VCaP (cell line): ENCODE measurements at regions not wholly inside any gene's neighbourhood (a gene's known extent, or its start where the extent isn't known, plus 50 kb on each side); places are given as distances from the start of the nearest gene placed in this dataset.
"Not testable (repeated sequence)": the region's sequence is repeated elsewhere in the genome, so short reads cannot be mapped to it uniquely, and the experiment has no call there.

ENCODE experiments used
- H3K27ac ChIP-seq: fragments of 450-650 bp; 2 replicates; pipeline ENCODE4 v1.5.1; 2017
- TF ChIP-seq, protein P1 (sequence below): fragments of 450-650 bp; conservative IDR thresholded peaks from 2 replicates; pipeline ENCODE4 v1.5.1; 2017; ENCODE audit warnings: mild to moderate bottlenecking, moderate library complexity

DNA sequence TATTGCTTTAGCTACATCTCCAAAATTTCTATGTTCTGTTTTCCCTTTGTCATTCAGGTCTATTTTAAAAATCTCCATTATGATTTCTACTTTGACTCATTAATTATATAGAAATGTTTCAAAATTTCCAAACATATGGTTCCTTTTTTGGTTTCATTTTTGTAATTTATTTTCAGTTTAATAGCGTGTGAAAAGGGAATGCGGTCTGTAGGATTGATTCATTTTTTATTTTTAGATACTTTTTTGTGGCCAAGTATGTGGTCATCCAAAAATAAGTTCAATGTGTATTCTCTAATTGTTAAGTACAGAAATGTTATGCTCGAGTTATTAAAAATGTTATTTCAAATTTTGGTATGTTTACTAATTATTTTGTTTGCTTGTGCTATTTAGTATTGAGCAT lies 72.5 kb upstream of the ANKRD1 start:
- no peak overlapping the region for H3K27ac ChIP-seq
- TF ChIP-seq, protein P1, sequence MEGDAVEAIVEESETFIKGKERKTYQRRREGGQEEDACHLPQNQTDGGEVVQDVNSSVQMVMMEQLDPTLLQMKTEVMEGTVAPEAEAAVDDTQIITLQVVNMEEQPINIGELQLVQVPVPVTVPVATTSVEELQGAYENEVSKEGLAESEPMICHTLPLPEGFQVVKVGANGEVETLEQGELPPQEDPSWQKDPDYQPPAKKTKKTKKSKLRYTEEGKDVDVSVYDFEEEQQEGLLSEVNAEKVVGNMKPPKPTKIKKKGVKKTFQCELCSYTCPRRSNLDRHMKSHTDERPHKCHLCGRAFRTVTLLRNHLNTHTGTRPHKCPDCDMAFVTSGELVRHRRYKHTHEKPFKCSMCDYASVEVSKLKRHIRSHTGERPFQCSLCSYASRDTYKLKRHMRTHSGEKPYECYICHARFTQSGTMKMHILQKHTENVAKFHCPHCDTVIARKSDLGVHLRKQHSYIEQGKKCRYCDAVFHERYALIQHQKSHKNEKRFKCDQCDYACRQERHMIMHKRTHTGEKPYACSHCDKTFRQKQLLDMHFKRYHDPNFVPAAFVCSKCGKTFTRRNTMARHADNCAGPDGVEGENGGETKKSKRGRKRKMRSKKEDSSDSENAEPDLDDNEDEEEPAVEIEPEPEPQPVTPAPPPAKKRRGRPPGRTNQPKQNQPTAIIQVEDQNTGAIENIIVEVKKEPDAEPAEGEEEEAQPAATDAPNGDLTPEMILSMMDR, result no peak

DNA sequence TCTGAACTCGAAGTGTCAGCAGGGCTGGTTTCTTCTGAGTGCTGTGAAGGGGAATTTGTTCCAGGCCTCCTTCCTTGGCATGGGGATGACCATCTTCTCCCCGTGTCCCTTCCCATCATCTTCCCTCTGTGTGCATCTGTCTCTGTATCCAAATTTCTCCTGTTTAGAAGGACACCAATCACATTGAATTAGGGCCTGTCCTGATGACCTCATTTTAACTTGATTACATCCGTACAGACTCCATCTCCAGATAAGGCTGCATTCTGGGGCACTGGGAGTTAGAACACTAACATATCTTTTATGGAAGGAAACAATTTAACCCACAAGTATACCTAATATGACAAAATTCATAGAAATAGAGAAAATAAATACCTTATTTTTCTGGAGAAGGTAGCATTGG lies 76.8 kb upstream of the ANKRD1 start:
- no peak overlapping the region for H3K27ac ChIP-seq
- TF ChIP-seq, protein P1, result no peak

DNA sequence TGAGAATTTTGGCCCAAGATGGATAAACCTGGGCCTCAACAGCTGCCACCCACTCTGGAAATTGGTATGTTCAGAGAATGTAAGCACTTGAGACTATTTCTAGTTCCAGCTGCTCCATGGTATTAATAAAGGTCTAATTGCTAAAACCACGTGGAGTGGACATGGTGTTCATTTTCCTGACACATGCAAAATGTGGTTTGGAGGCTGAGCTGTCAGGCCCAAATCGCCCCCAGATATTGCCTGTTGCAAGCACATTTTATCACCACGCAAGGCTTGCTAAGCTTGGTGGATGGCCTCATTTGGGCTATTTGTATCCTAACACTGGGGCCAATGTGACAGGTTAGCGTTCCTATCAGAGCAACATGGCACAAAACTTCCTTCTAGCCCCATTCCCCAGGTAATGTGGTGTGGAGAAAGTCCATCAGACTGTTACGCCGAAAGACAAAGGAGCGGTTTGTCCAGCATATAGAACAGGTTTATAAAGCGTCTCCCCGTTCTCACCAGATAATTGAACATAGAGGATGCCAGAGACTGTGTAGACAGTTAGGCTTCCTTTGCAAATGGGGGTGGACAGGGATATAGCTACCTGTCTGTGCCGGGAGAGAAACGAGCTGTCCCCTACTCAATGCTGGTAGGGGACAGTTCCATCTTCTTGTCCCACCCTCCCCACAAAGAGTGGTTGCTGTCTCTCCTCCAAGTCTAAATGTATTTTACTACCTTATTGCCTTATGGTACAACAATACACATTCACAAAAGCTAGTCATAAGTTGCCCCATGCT lies 78.0 kb upstream of the ANKRD1 start:
- TF ChIP-seq, protein P1, result no peak
- H3K27ac ChIP-seq, result no peak overlapping the region

DNA sequence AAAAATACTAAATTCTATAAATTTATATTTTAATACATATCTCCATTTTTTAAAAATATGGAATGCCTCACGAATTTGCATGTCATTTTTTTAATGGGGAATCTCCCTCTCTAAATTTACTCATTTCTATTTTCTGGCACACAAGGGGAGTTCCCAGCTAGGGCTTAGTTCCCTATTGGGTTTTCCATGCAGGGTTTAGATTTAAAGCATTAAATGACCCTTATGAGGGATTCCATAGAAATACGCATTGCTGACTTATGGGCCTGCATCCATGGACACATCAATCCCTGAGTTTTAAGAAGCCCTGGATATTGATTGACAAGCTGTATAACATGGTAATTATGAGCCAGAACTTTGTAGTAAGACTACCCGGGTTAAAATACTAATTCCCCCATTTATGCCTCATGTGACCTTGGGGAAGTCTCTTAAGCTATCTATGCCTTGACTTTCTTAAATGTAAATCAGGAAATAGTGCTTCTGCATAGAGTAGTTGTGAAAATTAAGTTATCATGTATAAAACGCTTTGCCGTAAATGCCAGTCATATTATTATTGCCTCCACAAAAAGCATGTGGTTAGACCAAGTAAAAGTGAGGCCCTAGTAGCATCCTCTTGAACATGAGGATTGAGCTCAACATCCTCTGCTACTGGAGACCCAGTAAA lies 78.8 kb upstream of the ANKRD1 start:
- TF ChIP-seq, protein P1, result no peak
- no peak overlapping the region for H3K27ac ChIP-seq

DNA sequence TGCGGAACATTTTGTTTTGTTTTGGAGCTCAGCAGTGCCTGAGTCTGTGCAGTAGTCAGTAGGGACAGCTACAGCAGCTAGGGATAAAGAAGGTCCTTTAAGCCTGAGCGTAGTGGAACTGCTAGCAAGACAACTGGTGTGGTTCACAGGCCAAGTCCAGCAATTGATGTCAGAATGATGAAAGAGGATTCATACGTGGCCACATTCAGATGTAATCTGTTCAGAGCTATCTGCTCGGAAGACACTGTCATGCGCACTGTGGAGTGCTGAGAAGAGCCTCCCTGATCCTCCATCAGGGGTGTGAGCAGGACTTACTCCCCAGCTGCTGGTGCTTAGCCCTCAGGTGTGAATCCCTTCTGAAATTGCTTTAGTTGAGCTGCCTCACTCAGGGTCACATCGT lies 79.6 kb upstream of the ANKRD1 start:
- no peak overlapping the region for H3K27ac ChIP-seq
- TF ChIP-seq, protein P1, result no peak

DNA sequence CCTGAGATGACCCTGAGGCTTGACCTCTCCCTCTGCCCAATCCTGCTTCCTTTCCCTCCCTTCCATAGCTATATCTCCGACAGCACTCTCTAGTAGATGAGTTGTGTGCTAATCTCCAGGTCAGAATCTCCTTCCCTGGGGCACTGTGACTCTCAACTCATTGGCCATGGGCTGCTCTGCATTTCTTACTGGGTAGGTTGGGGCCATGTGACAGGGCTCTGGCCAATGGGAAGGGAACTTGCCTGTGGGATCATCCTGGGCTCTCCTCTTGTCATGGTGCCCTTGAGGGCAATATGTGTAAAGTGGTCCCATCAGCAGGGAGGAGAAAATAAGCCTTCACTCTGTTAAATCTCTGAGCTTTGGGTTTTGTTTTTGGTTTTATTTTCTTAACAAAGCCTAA lies 80.1 kb upstream of the ANKRD1 start:
- no peak overlapping the region for H3K27ac ChIP-seq
- TF ChIP-seq, protein P1, result no peak

DNA sequence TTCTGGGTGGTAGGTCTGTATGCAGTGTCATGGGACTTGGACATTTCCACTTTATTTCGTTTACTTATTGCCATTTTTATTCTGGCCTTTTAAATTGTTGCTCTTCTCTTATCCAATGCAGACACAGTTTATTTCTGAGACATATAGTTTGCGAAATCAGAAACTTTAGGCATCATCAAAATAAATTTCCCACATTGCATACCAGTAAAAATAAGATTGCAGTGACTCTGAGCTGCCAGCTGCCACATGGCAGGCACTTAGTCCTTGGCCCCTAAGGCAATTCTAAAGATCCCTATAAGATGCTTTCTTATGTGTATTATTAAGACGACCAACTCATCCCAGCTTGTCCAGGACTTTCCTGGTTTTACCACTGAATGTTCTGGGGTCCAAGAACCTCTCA lies 81.8 kb upstream of the ANKRD1 start:
- H3K27ac ChIP-seq, result no peak overlapping the region
- TF ChIP-seq, protein P1, result no peak

DNA sequence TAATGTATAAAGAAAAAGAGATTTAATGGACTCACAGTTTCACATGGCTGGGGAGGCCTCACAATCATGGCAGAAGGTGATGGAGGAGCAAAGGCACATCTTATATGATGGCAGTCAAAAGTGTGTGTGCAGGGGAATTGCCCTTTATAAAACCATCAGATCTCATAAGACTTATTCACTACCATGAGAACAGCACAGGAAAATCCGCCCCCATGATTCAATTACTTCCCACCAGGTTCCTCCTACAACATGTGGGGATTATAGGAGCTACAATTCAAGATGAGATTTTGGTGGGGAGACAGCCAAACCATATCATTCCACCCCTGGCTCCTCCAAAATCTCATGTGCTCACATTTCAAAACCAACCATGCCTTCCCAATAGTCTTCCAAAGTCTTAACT lies 82.5 kb upstream of the ANKRD1 start:
- not testable (repeated sequence) for H3K27ac ChIP-seq

DNA sequence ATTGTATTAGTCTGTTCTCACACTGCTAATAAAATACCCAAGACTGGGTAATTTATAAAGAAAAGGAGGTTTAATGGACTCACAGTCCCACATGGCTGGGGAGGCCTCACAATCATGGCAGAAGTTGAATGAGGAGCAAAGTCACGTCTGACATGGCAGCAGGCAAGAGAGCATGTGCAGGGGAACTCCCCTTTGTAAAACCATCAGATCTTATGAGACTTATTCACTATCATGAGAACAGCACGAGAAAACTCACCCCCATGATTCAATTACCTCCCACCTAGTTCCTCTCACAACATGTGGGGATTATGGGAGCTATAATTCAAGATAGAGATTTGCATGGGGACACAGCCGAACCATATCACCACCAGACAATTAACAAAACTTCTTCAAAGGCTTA lies 84.4 kb upstream of the ANKRD1 start:
- H3K27ac ChIP-seq, result not testable (repeated sequence)
